Body of pancreas (tissue), 4 donors: ENCODE measurements at regions not wholly inside any gene's neighbourhood (a gene's known extent, or its start where the extent isn't known, plus 50 kb on each side); places are given as distances from the start of the nearest gene placed in this dataset.

Experiments used
- POLR2A ChIP-seq, 3 donors: fragments of 450-650 bp; IDR thresholded peaks; one replicate each; pipeline ENCODE4 v1.6.1; 2016; ENCODE audit warnings: antibody characterized with exemption in 3 of 3, mild to moderate bottlenecking in 2 of 3
- TF ChIP-seq, protein P1 (sequence below), 7 experiments: fragments of 450-650 bp in 4 of 7; fragments of 200-600 bp in 3 of 7; sonication (generic) in 3 of 7; IDR thresholded peaks; one replicate each; pipeline ENCODE4 v1.5.1; 2016 to 2019; ENCODE audit warnings: antibody characterized with exemption in 7 of 7

GRCh38 chr7:41384418-41384817, 318.5 kb downstream of the INHBA start:
- TF ChIP-seq, protein P1, sequence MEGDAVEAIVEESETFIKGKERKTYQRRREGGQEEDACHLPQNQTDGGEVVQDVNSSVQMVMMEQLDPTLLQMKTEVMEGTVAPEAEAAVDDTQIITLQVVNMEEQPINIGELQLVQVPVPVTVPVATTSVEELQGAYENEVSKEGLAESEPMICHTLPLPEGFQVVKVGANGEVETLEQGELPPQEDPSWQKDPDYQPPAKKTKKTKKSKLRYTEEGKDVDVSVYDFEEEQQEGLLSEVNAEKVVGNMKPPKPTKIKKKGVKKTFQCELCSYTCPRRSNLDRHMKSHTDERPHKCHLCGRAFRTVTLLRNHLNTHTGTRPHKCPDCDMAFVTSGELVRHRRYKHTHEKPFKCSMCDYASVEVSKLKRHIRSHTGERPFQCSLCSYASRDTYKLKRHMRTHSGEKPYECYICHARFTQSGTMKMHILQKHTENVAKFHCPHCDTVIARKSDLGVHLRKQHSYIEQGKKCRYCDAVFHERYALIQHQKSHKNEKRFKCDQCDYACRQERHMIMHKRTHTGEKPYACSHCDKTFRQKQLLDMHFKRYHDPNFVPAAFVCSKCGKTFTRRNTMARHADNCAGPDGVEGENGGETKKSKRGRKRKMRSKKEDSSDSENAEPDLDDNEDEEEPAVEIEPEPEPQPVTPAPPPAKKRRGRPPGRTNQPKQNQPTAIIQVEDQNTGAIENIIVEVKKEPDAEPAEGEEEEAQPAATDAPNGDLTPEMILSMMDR (IDR thresholded peaks at IDR 0.05): no peak
- no peak for TF ChIP-seq POLR2A (IDR thresholded peaks at IDR 0.05)
